GM19193 (cell line): ENCODE measurements at regions not wholly inside any gene's neighbourhood (a gene's known extent, or its start where the extent isn't known, plus 50 kb on each side); places are given as distances from the start of the nearest gene placed in this dataset.

Experiments
- POLR2A ChIP-seq: IDR thresholded peaks from 4 replicates; pipeline ENCODE4 v1.6.1; 2011; ENCODE audit not compliant: insufficient read depth, insufficient read length; ENCODE audit errors: extremely low read depth

GRCh38 chrX:40501164-40501855 lies 79.5 kb upstream of the ATP6AP2 start:
- no peak for TF ChIP-seq POLR2A

DNA sequence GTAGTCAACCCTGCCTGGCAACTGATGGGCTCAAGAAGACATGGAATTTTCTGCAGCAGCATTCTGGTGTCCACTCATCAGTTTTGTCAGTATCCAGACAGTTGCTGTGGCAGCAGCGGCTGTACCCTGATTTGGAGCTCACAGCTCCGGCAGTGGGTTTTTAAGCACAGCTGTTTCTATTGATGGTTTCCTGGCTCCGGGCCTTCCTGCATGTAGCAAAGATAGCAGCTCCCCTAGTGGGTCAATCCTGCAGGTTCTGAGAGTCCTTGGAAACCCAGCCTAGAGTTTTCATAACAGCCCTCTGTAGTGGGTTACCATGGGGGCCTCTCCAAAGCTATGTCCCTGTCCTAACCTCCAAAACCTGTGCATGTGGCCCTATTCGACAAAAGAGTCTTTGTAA lies 84.0 kb upstream of the ATP6AP2 start:
- TF ChIP-seq POLR2A, result no peak

GRCh38 chrX:40495659-40496058 lies 85.1 kb upstream of the ATP6AP2 start:
- no peak for TF ChIP-seq POLR2A

DNA sequence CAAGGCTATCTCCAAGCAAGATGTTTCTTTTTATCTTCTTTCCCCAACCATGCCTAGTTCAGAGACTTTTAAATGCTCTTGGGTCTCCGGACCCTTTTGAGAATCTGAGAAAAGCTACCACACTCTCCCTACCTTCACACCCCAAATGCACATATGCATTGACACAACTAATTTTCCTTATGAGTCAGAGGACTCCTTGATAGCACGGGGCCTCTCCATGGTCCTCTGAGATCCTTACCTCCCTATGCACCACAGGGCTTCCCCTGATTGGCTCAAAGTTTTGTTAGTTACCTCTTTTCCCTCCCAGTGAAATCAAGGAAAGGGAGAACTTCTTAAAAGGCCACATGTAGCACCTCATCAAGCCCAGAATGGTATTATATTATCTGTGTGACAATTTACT lies 86.8 kb upstream of the ATP6AP2 start:
- no peak for TF ChIP-seq POLR2A

DNA sequence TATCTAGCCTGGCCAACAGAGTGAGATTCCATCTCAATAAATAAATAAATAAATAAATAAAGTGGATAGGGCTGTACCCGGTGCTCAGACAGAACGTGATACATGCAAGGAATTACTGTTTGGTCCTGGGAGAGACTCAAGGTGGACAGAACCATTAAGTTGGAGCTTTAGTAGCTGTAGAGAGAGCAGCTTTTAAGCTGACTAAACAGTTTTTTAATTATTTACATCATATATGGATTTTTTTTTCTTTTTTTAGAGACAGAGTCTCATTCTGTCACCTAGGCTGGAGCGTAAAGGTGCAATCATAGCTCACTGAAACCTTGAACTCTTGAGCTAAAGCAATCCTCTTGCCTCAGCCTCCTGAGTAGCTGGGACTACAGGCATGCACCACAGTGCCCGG lies 92.5 kb upstream of the ATP6AP2 start:
- TF ChIP-seq POLR2A, result no peak

DNA sequence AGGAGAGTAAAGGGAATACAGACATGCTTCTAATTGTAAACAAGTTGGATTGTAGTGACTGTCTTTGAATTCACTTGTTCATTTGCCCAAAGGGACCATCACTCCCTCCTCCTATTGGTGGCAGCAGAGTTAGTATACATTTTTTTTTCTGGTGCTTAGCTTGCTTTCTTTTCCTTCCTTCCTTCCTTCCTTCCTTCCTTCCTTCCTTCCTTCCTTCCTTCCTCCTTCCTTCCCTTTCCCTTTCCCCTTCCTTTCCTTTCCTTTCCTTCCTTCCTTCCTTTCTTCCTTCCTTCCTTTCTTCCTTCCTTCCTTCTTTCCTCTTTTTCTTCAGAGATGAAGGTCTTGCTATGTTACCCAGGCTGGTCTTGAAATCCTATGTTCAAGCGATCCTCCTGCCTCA lies 94.8 kb upstream of the ATP6AP2 start:
- TF ChIP-seq POLR2A, result no peak

- no peak for TF ChIP-seq POLR2A
Measured at GRCh38 chrX:40485102-40485826, 95.5 kb upstream of the ATP6AP2 start.

GRCh38 chrX:40484408-40485091 lies 96.2 kb upstream of the ATP6AP2 start:
- no peak for TF ChIP-seq POLR2A

- no peak for TF ChIP-seq POLR2A
Measured at GRCh38 chrX:40483502-40483901, 97.3 kb upstream of the ATP6AP2 start.

- no peak for TF ChIP-seq POLR2A
Measured at GRCh38 chrX:40479777-40480318, 100.9 kb upstream of the ATP6AP2 start.

- no peak for TF ChIP-seq POLR2A
Measured at GRCh38 chrX:40478474-40479065, 102.2 kb upstream of the ATP6AP2 start.

GRCh38 chrX:40476958-40477357 lies 103.8 kb upstream of the ATP6AP2 start:
- TF ChIP-seq POLR2A, result no peak

GRCh38 chrX:40474645-40475044 lies 106.1 kb upstream of the ATP6AP2 start:
- no peak for TF ChIP-seq POLR2A

DNA sequence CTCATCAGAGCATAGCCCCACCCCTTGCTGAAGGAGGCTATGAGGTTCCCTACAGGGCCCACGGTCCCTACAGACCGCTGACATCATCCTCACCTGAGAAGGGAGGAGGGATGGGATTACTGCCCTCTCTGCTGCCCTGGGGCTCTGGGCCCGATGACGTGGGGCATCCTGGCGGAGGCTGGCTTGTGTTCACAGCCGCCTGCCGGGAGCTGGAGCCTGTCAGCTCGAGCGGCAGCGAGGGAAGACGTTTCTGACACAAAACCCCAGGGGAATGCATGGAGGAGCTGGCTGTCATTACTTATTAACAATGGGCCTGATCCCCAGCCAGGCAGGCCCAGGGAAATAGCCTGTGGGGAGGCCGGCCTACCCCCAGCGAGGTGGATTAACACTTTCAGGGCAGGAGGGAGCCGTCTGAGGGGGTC lies 106.6 kb upstream of the ATP6AP2 start:
- no peak for TF ChIP-seq POLR2A

GRCh38 chrX:40473460-40474204 lies 107.1 kb upstream of the ATP6AP2 start:
- TF ChIP-seq POLR2A, result no peak

- no peak for TF ChIP-seq POLR2A
Measured at GRCh38 chrX:40471965-40472648, 108.7 kb upstream of the ATP6AP2 start.
